PC-3 (cell line): ENCODE measurements at regions not wholly inside any gene's neighbourhood (a gene's known extent, or its start where the extent isn't known, plus 50 kb on each side); places are given as distances from the start of the nearest gene placed in this dataset.

ENCODE experiments used
- EZH2phosphoT487 ChIP-seq: fragments of 300-600 bp; sonication (generic); IDR thresholded peaks from 2 replicates; pipeline ENCODE4 v1.6.1; 2018; ENCODE audit warnings: mild to moderate bottlenecking, antibody characterized with exemption, low read length, borderline replicate concordance
- TF ChIP-seq, protein P1 (sequence below): fragments of 300-600 bp; sonication (generic); conservative IDR thresholded peaks from 2 replicates; pipeline ENCODE4 v1.5.1; 2017; ENCODE audit warnings: antibody characterized with exemption, low read depth, mild to moderate bottlenecking, low read length

DNA sequence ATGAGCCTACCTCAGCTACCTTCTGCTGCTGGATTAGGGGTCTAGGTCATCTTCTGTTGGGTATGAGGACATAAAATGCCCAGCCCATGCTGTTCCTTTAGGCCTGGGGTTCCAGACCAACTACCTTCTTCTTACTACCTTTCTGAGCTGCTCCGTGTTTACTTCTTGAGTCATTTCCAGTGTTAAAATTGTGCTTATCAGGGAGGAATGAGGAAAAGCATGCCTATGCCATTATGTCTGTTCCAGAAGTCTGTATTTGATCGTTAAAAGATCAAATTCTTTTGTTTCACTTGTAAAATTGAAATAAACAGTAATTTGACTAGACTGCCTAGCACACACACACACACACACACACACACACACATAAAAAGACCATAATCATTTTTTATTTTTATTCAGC lies 1912.7 kb upstream of the TENM3 start:
- TF ChIP-seq, protein P1, sequence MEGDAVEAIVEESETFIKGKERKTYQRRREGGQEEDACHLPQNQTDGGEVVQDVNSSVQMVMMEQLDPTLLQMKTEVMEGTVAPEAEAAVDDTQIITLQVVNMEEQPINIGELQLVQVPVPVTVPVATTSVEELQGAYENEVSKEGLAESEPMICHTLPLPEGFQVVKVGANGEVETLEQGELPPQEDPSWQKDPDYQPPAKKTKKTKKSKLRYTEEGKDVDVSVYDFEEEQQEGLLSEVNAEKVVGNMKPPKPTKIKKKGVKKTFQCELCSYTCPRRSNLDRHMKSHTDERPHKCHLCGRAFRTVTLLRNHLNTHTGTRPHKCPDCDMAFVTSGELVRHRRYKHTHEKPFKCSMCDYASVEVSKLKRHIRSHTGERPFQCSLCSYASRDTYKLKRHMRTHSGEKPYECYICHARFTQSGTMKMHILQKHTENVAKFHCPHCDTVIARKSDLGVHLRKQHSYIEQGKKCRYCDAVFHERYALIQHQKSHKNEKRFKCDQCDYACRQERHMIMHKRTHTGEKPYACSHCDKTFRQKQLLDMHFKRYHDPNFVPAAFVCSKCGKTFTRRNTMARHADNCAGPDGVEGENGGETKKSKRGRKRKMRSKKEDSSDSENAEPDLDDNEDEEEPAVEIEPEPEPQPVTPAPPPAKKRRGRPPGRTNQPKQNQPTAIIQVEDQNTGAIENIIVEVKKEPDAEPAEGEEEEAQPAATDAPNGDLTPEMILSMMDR, result no peak
- no peak for TF ChIP-seq EZH2phosphoT487
